Glomerular visceral epithelial cell (primary cell): ENCODE measurements at regions not wholly inside any gene's neighbourhood (a gene's known extent, or its start where the extent isn't known, plus 50 kb on each side); places are given as distances from the start of the nearest gene placed in this dataset.

Experiments
- DNase-seq: peaks from one replicate; pipeline ENCODE4 v3.0.0-alpha.2; 2016; ENCODE audit errors: extremely low spot score

- DNase-seq, result no peak
These were observed 338.3 kb downstream of the MYCN start for GRCh38 chr2:16278421-16279200.

- no peak for DNase-seq
These were observed 336.8 kb downstream of the MYCN start for GRCh38 chr2:16277117-16277516.

GRCh38 chr2:16275661-16276060 lies 335.3 kb downstream of the MYCN start:
- DNase-seq, result no peak

GRCh38 chr2:16275131-16275530 lies 334.8 kb downstream of the MYCN start:
- no peak for DNase-seq

- DNase-seq, result no peak
These were observed 332.8 kb downstream of the MYCN start for GRCh38 chr2:16273111-16273510.

- DNase-seq, result no peak
These were observed 331.9 kb downstream of the MYCN start for GRCh38 chr2:16272038-16272788.

GRCh38 chr2:16271231-16271896 lies 331.0 kb downstream of the MYCN start:
- DNase-seq, result no peak

GRCh38 chr2:16270441-16270840 lies 330.1 kb downstream of the MYCN start:
- DNase-seq, result no peak

GRCh38 chr2:16268301-16269000 lies 328.1 kb downstream of the MYCN start:
- DNase-seq, result no peak

GRCh38 chr2:16266571-16266970 lies 326.2 kb downstream of the MYCN start:
- no peak for DNase-seq

- no peak for DNase-seq
These were observed 324.7 kb downstream of the MYCN start for GRCh38 chr2:16264931-16265540.

GRCh38 chr2:16264491-16264890 lies 324.1 kb downstream of the MYCN start:
- no peak for DNase-seq

- no peak for DNase-seq
These were observed 323.0 kb downstream of the MYCN start for GRCh38 chr2:16263241-16263890.

GRCh38 chr2:16262526-16263178 lies 322.3 kb downstream of the MYCN start:
- no peak for DNase-seq

GRCh38 chr2:16261791-16262190 lies 321.4 kb downstream of the MYCN start:
- no peak for DNase-seq

- DNase-seq, result no peak
These were observed 320.7 kb downstream of the MYCN start for GRCh38 chr2:16261071-16261470.

GRCh38 chr2:16260041-16260830 lies 319.9 kb downstream of the MYCN start:
- no peak for DNase-seq

- DNase-seq, result no peak
These were observed 318.7 kb downstream of the MYCN start for GRCh38 chr2:16259010-16259409.

GRCh38 chr2:16258350-16258749 lies 318.0 kb downstream of the MYCN start:
- DNase-seq, result no peak
